H1 (cell line): ENCODE measurements at regions not wholly inside any gene's neighbourhood (a gene's known extent, or its start where the extent isn't known, plus 50 kb on each side); places are given as distances from the start of the nearest gene placed in this dataset.

Source experiments
- CTCF ChIP-seq, 3 experiments: IDR thresholded peaks; 1 replicate in 2 of 3; 2 replicates in 1 of 3; pipeline versions ENCODE4 v1.5.1 to v1.6.1; 2011; ENCODE audit warnings: low read length in 3 of 3, mild to moderate bottlenecking in 3 of 3, inconsistent platforms in 2 of 3, low read depth in 1 of 3, moderate library complexity in 1 of 3; ENCODE audit not compliant: insufficient read depth in 1 of 3; ENCODE audit errors: control extremely low read depth in 1 of 3
- SIRT6 ChIP-seq: IDR thresholded peaks from one replicate; pipeline ENCODE4 v1.7.1; 2012; ENCODE audit warnings: low read length, inconsistent platforms
- USF2 ChIP-seq: IDR thresholded peaks from 2 replicates; pipeline ENCODE4 v1.6.1; 2011; ENCODE audit warnings: low read length, improper control_type of control experiment

GRCh38 chr20:1817577-1818211 is 77.5 kb upstream of the SIRPA start (continued):
- TF ChIP-seq CTCF (IDR thresholded peaks at IDR 0.05; ENCODE audit: control extremely low read depth in 1 of 3, insufficient read depth in 1 of 3, low read depth in 1 of 3, low read length in 3 of 3) (no peak), USF2 (no peak), SIRT6 (no peak)
